Neural cell (in vitro differentiated cells): ENCODE measurements at regions not wholly inside any gene's neighbourhood (a gene's known extent, or its start where the extent isn't known, plus 50 kb on each side); places are given as distances from the start of the nearest gene placed in this dataset.

Source experiments
- CTCF ChIP-seq: fragments of 450-650 bp; IDR thresholded peaks from 2 replicates; pipeline ENCODE4 v1.5.1; 2014; ENCODE audit warnings: antibody characterized with exemption, mild to moderate bottlenecking, moderate library complexity; ENCODE audit not compliant: poor library complexity, severe bottlenecking
- EP300 ChIP-seq: fragments of 450-650 bp; conservative IDR thresholded peaks from 2 replicates; pipeline ENCODE4 v1.6.1; 2014; ENCODE audit warnings: antibody characterized with exemption, mild to moderate bottlenecking, moderate library complexity; ENCODE audit not compliant: poor library complexity, severe bottlenecking
- EZH2 ChIP-seq: fragments of 200-600, 300-800 bp; shearing (Covaris generic), sonication (generic); IDR thresholded peaks from 2 replicates; pipeline ENCODE4 v1.6.1; 2014; ENCODE audit warnings: antibody characterized with exemption, low read length, borderline replicate concordance, mild to moderate bottlenecking; ENCODE audit not compliant: insufficient read depth, poor library complexity, severe bottlenecking
- MXI1 ChIP-seq: fragments of 450-650 bp; conservative IDR thresholded peaks from 2 replicates; pipeline ENCODE4 v1.6.1; 2014; ENCODE audit warnings: antibody characterized with exemption, mild to moderate bottlenecking; ENCODE audit not compliant: poor library complexity, severe bottlenecking
- POLR2AphosphoS5 ChIP-seq: IDR thresholded peaks from 2 replicates; pipeline ENCODE4 v1.6.1; 2012
- RAD21 ChIP-seq: fragments of 450-650 bp; conservative IDR thresholded peaks from 2 replicates; pipeline ENCODE4 v1.6.1; 2014; ENCODE audit warnings: antibody characterized with exemption, mild to moderate bottlenecking, moderate library complexity
- TAF1 ChIP-seq: IDR thresholded peaks from 2 replicates; pipeline ENCODE4 v1.6.1; 2012; ENCODE audit warnings: low read depth

GRCh38 chr2:144824306-144825080 lies 304.6 kb upstream of the ZEB2 start:
- TF ChIP-seq CTCF (no peak), RAD21 (no peak), EP300 (no peak), MXI1 (no peak), EZH2 (no peak), POLR2AphosphoS5 (no peak), TAF1 (no peak)
